K562 (cell line): ENCODE measurements at regions not wholly inside any gene's neighbourhood (a gene's known extent, or its start where the extent isn't known, plus 50 kb on each side); places are given as distances from the start of the nearest gene placed in this dataset.

Experiments
- ATAC-seq: fragments of 200-7000 bp; cut with Tn5 transposase; 3 replicates; pipeline ENCODE4 v1.9.1; 2020; ENCODE audit warnings: moderate library complexity
- BruUV-seq: library from RNA; stranded (reverse); fragments of 400-500 nt; replicated peaks from 2 replicates; lab custom pipeline; 2021; lab: Mats Ljungman, UMichigan
- CTCF ChIA-PET: fragments of 300-600 bp; formaldehyde crosslinking; extraction: SDS; loops from one replicate; lab custom pipeline; 2021; ENCODE audit warnings: low intra/inter-chr PET ratio; lab: Yijun Ruan, JAX
- POLR2A ChIA-PET: fragments of 300-600, 350-650 bp; sonication (Branson Sonifier 250); formaldehyde crosslinking; extraction: SDS; loops from one replicate; lab custom pipeline; 2021; ENCODE audit warnings: antibody characterized with exemption, inconsistent platforms; lab: Yijun Ruan, JAX
- DNase-seq, 4 experiments: peaks; one replicate each; pipeline versions ENCODE4 v3.0.0 to v3.0.0-alpha.2; 2011 to 2018; ENCODE audit warnings: low spot score in 3 of 4, mixed read lengths in 3 of 4; ENCODE audit errors: extremely low read depth in 1 of 4
- FAIRE-seq: peaks from 2 replicates; lab custom pipeline; 2011; peaks lifted over from hg19 to GRCh38; lab: Jason Lieb, UNC
- H2AFZ ChIP-seq: 2 replicates; pipeline ENCODE4 v1.6.0; 2011; ENCODE audit warnings: low read depth, low read length, control low read depth, inconsistent platforms
- H3K27ac ChIP-seq: fragments of 200-600 bp; 3 replicates; pipeline ENCODE4 v1.8.0; 2011; ENCODE audit warnings: low read depth, mild to moderate bottlenecking, control low read depth, inconsistent platforms, low read length, moderate library complexity, mixed read lengths; ENCODE audit errors: extremely low read depth
- H3K27me3 ChIP-seq, 2 experiments: fragments of 300-600 bp in 1 of 2; 2 replicates in 1 of 2; 3 replicates in 1 of 2; pipeline versions ENCODE4 v1.6.0 to v1.8.0; 2011; ENCODE audit warnings: inconsistent platforms in 2 of 2, low read length in 2 of 2, mild to moderate bottlenecking in 1 of 2, mixed read lengths in 1 of 2, moderate library complexity in 1 of 2; ENCODE audit not compliant: control insufficient read depth in 2 of 2, insufficient read depth in 2 of 2
- H3K36me3 ChIP-seq: fragments of 300-600 bp; 3 replicates; pipeline ENCODE4 v1.8.0; 2011; ENCODE audit warnings: mild to moderate bottlenecking, low read length, inconsistent platforms; ENCODE audit not compliant: control insufficient read depth, insufficient read depth
- H3K4me1 ChIP-seq, 2 experiments: fragments of 200-600 bp in 1 of 2; replicated peaks in 1 of 2; 2 replicates in 1 of 2; 3 replicates in 1 of 2; pipeline versions ENCODE4 v1.5.1 to v1.8.0; 2011; ENCODE audit warnings: inconsistent platforms in 2 of 2, low read length in 2 of 2, mild to moderate bottlenecking in 1 of 2, mixed read lengths in 1 of 2, moderate library complexity in 1 of 2; ENCODE audit not compliant: control insufficient read depth in 2 of 2, insufficient read depth in 2 of 2
- H3K4me2 ChIP-seq: 2 replicates; pipeline ENCODE4 v1.6.1; 2011; ENCODE audit warnings: low read length, control low read depth, inconsistent platforms, mixed read lengths; ENCODE audit not compliant: insufficient read depth
- H3K4me3 ChIP-seq: fragments of 200-600 bp; sonication (generic), shearing (Covaris generic); 2 replicates; pipeline ENCODE4 v1.5.1; 2016; ENCODE audit warnings: control low read depth, inconsistent platforms
- H3K79me2 ChIP-seq: fragments of 200-600 bp; 3 replicates; pipeline ENCODE4 v1.8.0; 2011; ENCODE audit warnings: low read length, inconsistent platforms; ENCODE audit not compliant: control insufficient read depth, insufficient read depth
- H3K9ac ChIP-seq, 2 experiments: 2 replicates each; pipeline versions ENCODE4 v1.6.0 to v1.6.1; 2011; ENCODE audit warnings: low read depth in 2 of 2, low read length in 2 of 2, control low read depth in 1 of 2, inconsistent platforms in 1 of 2, mild to moderate bottlenecking in 1 of 2, mixed read lengths in 1 of 2; ENCODE audit not compliant: insufficient read depth in 1 of 2
- H3K9me1 ChIP-seq: one replicate; pipeline ENCODE4 v1.6.0; 2011; ENCODE audit warnings: inconsistent platforms, mild to moderate bottlenecking, low read length, moderate library complexity; ENCODE audit not compliant: control insufficient read depth, insufficient read depth
- H3K9me3 ChIP-seq: replicated peaks from 2 replicates; pipeline ENCODE4 v1.5.1; 2011; ENCODE audit warnings: low read depth, low read length, inconsistent platforms; ENCODE audit not compliant: control insufficient read depth, insufficient read depth
- H4K20me1 ChIP-seq: replicated peaks from 2 replicates; pipeline ENCODE4 v1.6.1; 2011; ENCODE audit warnings: low read length, inconsistent platforms, mixed read lengths; ENCODE audit not compliant: control insufficient read depth, insufficient read depth
- CBFA2T2 ChIP-seq: fragments of 450-650 bp; conservative IDR thresholded peaks from 2 replicates; pipeline ENCODE4 v1.6.1; 2017; ENCODE audit warnings: mild to moderate bottlenecking
- CBX5 ChIP-seq: IDR thresholded peaks from 2 replicates; pipeline ENCODE4 v1.6.1; 2014; ENCODE audit warnings: low read depth, borderline replicate concordance
- FOXM1 ChIP-seq, 2 experiments: fragments of 450-650 bp in 1 of 2; sonication (generic) in 1 of 2; formaldehyde crosslinking in 1 of 2; IDR thresholded peaks; 2 replicates each; pipeline versions ENCODE4 v1.6.1 to v1.9.0; 2017 to 2022; ENCODE audit warnings: low read depth in 2 of 2, mild to moderate bottlenecking in 2 of 2, missing genetic modification reagents in 1 of 2, moderate library complexity in 1 of 2
- FOXO4 ChIP-seq: fragments of 450-650 bp; formaldehyde crosslinking; IDR thresholded peaks from 2 replicates; pipeline ENCODE4 v1.4.0; 2020; ENCODE audit warnings: mild to moderate bottlenecking, moderate library complexity
- IRF1 ChIP-seq: sonication (generic); formaldehyde crosslinking; IDR thresholded peaks from 2 replicates; pipeline ENCODE4 v1.8.0; 2022; ENCODE audit warnings: missing genetic modification reagents, mild to moderate bottlenecking, borderline replicate concordance
- PTRF ChIP-seq: fragments of 450-650 bp; IDR thresholded peaks from 2 replicates; pipeline ENCODE4 v1.6.1; 2016; ENCODE audit warnings: mild to moderate bottlenecking, missing genetic modification characterization, missing compliant biosample characterization
- TFAP4 ChIP-seq: sonication (generic); formaldehyde crosslinking; IDR thresholded peaks from 2 replicates; pipeline ENCODE4 v1.8.0; 2022; ENCODE audit warnings: missing genetic modification reagents, mild to moderate bottlenecking, moderate library complexity, borderline replicate concordance
- ZNF253 ChIP-seq: fragments of 250-450 bp; sonication (Bioruptor Pico); conservative IDR thresholded peaks from 2 replicates; pipeline ENCODE4 v1.6.1; 2021; ENCODE audit warnings: mild to moderate bottlenecking
- ZNF655 ChIP-seq: fragments of 250-450 bp; sonication (Bioruptor Pico); IDR thresholded peaks from 2 replicates; pipeline ENCODE4 v1.5.0; 2021
- WGBS: fragments of 100-300 bp; shearing (Covaris generic); methylation state at CpG from one replicate; pipeline ENCODE4 v1.1.6; 2016; ENCODE audit warnings: low coverage, mixed read lengths; ENCODE audit not compliant: insufficient coverage; ENCODE audit errors: missing lambda C conversion rate; 5-methylcytosine and 5-hydroxymethylcytosine counted together
- in situ Hi-C: fragments of 300-500 bp; cut with MboI; formaldehyde crosslinking; loops from 4 replicates; pipeline ENCODE4 v1.15.0; 2018; ENCODE audit warnings: inconsistent platforms, mixed read lengths
- intact Hi-C: fragments of 100-400 bp; cut with micrococcal nuclease; formaldehyde crosslinking; loops from 2 replicates; pipeline ENCODE4 v1.14.2; 2022

- TF ChIP-seq IRF1 (CRISPR knock-in tag) (no peak), FOXM1 (IDR thresholded peaks at IDR 0.05; ENCODE audit: low read depth) (no peak), FOXM1 (CRISPR knock-in tag; IDR thresholded peaks at IDR 0.05; ENCODE audit: low read depth) (no peak), FOXO4 (CRISPR knock-in tag) (no peak), ZNF253 (CRISPR knock-in tag) (no peak), CBFA2T2 (no peak), TFAP4 (no peak)
Observed at GRCh38 chr2:9741110-9741509, 102.2 kb upstream of the TAF1B start (continued).

- no peak overlapping the region for H2AFZ ChIP-seq
- ATAC-seq (no peak), FAIRE-seq (no peak), DNase-seq (no peak)
- intact Hi-C loops (no loop called here), in situ Hi-C loops (no loop called here)
- no peaks in the 10 kb centered on the region for H3K79me2 ChIP-seq
- no peak overlapping the region for H3K4me2 ChIP-seq
- no peaks in the 10 kb centered on the region for H3K36me3 ChIP-seq
- no TSS peak for BruUV-seq
- no peaks in the 10 kb centered on the region for H3K9me1 ChIP-seq
- ChIA-PET CTCF (no interaction called here), POLR2A (interaction anchor here (0.5 kb wide), 1 partner anchor 346 kb away, joined by 4 read pairs; no protein-coding TSS in a partner anchor)
- H3K4me3 ChIP-seq, result no peak overlapping the region
- no peaks in the 10 kb centered on the region for H4K20me1 ChIP-seq
- TF ChIP-seq CBX5 (no peak), ZNF655 (no peak), PTRF (tag) (no peak)
- TF ChIP-seq, all 486 proteins: peak for 0
- Histone ChIP-seq H3K9me3 (no peaks in the 10 kb centered on the region), H3K9ac (no peak overlapping the region), H3K27me3 (peaks cover 10 to 33% of the 10 kb centered on the region in 2 experiments; a peak in 4 of 5 replicates), H3K4me1 (peaks cover 10 to 11% of the 10 kb centered on the region in 2 experiments; a peak in 4 of 5 replicates), H3K27ac (no peak overlapping the region)
- 24% methylated on average over 5 of the region's 5 CpGs for WGBS
Observed at GRCh38 chr2:9742601-9743000, 100.7 kb upstream of the TAF1B start.
